Esophagus squamous epithelium (tissue), 5 donors: ENCODE measurements at regions not wholly inside any gene's neighbourhood (a gene's known extent, or its start where the extent isn't known, plus 50 kb on each side); places are given as distances from the start of the nearest gene placed in this dataset.

Source experiments
- DNase-seq: peaks from one replicate; lab custom pipeline; 2025; lab: John Stamatoyannopoulos, UW
- H3K27ac ChIP-seq, 4 donors: fragments of 200-600 bp; sonication (generic); one replicate each; pipeline ENCODE4 v1.5.1; 2016 to 2019; ENCODE audit warnings: mild to moderate bottlenecking in 1 of 4
- H3K27me3 ChIP-seq, 4 donors: fragments of 200-600 bp; sonication (generic); 1 replicate in 3 of 4; 2 replicates in 1 of 4; pipeline versions ENCODE4 v1.5.1 to v1.6.0; 2017 to 2021; ENCODE audit warnings: antibody characterized with exemption in 1 of 4
- H3K36me3 ChIP-seq, 3 donors: fragments of 200-600 bp; sonication (generic); one replicate each; pipeline ENCODE4 v1.5.1; 2016 to 2019
- H3K4me1 ChIP-seq, 3 donors: fragments of 200-600 bp; sonication (generic); one replicate each; pipeline ENCODE4 v1.5.1; 2017 to 2019
- H3K4me3 ChIP-seq, 4 donors: fragments of 200-600 bp; sonication (generic); 1 replicate in 3 of 4; 2 replicates in 1 of 4; pipeline ENCODE4 v1.5.1; 2016 to 2019; ENCODE audit warnings: mild to moderate bottlenecking in 2 of 4, moderate library complexity in 1 of 4
- H3K9me3 ChIP-seq, 3 donors: fragments of 200-600 bp; sonication (generic); one replicate each; pipeline ENCODE4 v1.5.1; 2016 to 2019
- CTCF ChIP-seq, 6 experiments: fragments of 450-650 bp in 4 of 6; fragments of 200-600 bp in 2 of 6; sonication (generic) in 2 of 6; IDR thresholded peaks; one replicate each; pipeline ENCODE4 v1.5.1; 2016 to 2019; ENCODE audit warnings: antibody characterized with exemption in 6 of 6, mild to moderate bottlenecking in 4 of 6, moderate library complexity in 4 of 6
- POLR2A ChIP-seq, 4 donors: fragments of 450-650 bp; IDR thresholded peaks; one replicate each; pipeline ENCODE4 v1.6.1; 2017; ENCODE audit warnings: antibody characterized with exemption in 4 of 4, mild to moderate bottlenecking in 4 of 4, moderate library complexity in 3 of 4
- WGBS, 2 donors: methylation state at CpG; one replicate each; pipeline ENCODE4 v1.1.5; 2018; 5-methylcytosine and 5-hydroxymethylcytosine counted together
- intact Hi-C: fragments of 100-400 bp; cut with DNase I; formaldehyde crosslinking; loops from one replicate; pipeline ENCODE4 v1.15.0; 2022
- donor health status: DM: yes; HTN: yes; CAD: no.

- no peaks in the 10 kb centered on the region for H3K4me1 ChIP-seq
- H3K27ac ChIP-seq, result no peak overlapping the region
- H3K36me3 ChIP-seq, result no peaks in the 10 kb centered on the region
- no peaks in the 10 kb centered on the region for H3K9me3 ChIP-seq
- H3K4me3 ChIP-seq, result no peak overlapping the region
- WGBS, 2 donors, result 17 to 22% methylated on average over 4 of the region's 4 CpGs
- TF ChIP-seq CTCF (IDR thresholded peaks at IDR 0.05), result no peak
- no peak for TF ChIP-seq POLR2A (IDR thresholded peaks at IDR 0.05)
- H3K27me3 ChIP-seq, result peaks cover 0 to 4% (median 0%) of the 10 kb centered on the region in 4 donors
- no peak for DNase-seq
- intact Hi-C loops, result no loop called here
These were observed 367.8 kb upstream of the HS6ST1 start for GRCh38 chr2:128686497-128686859.

DNA sequence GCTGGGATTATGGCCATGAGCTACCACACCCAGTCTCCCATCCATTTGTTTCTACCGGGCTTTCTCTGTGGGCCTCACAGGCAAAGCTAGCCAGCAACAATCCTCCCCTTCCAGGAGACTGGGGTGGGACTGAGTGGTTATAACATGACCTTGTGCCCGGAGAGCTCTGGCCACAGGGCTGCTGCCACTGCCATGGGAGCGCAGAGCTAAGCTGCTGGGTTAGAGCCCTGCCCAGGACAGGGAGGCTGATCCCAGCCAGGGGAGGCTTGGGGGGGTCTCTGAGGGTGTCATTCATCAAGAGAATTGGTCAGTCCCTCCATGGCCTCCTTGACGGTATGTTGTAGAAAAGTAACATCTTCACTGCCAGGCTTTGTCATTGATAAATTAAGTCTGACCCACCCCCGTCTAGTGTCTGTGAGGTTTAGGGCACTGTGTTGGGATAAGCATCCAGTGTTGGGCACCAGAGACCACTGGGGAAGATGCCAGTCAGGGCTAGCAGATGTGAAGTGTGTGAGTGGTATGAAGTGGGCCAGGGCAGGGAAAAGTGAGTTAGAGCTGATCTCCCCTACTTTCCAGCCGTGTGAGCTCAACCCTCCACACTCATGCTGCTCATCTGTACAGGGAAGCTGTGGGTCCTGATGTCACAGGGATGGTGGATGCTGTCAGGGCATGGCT is 368.4 kb upstream of the HS6ST1 start:
- 75 to 77% methylated on average over 3 to 4 of the region's 6 CpGs for WGBS, 2 donors
- TF ChIP-seq CTCF (IDR thresholded peaks at IDR 0.05) (no peak), POLR2A (IDR thresholded peaks at IDR 0.05) (no peak)

DNA sequence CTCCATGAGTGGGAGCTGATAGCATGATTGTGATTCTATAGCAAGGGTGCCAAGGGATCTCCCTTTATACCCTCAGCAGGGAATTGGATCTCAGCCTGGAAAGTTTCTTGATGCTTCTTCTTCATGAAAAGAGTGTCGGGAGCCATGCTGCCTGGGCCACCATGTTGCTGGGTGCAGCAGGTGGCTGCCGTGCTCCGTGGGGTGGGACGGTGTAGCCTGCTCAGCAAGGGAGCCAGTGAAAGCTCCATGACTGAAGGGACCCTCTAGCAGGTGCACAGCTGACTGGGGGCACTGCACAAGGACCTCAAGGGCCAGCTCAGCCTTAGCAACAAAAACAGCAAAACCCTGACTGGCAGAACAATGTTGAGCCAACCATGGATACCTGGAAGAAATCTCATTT is 368.9 kb upstream of the HS6ST1 start:
- Histone ChIP-seq H3K27ac (no peak overlapping the region), H3K27me3 (peaks cover 0 to 4% (median 0%) of the 10 kb centered on the region in 4 donors), H3K4me3 (no peak overlapping the region), H3K9me3 (no peaks in the 10 kb centered on the region), H3K36me3 (no peaks in the 10 kb centered on the region), H3K4me1 (no peaks in the 10 kb centered on the region)
- no peak for DNase-seq
- WGBS, 2 donors, result 0 to 93% methylated on average over 1 to 2 of the region's 4 CpGs
- intact Hi-C loops, result no loop called here
- TF ChIP-seq POLR2A (IDR thresholded peaks at IDR 0.05) (no peak), CTCF (IDR thresholded peaks at IDR 0.05) (no peak)

More for the DNA sequence above, 368.4 kb upstream of the HS6ST1 start:
- no peak for DNase-seq
- H3K9me3 ChIP-seq, result no peaks in the 10 kb centered on the region
- H3K27ac ChIP-seq, result no peak overlapping the region
- H3K4me1 ChIP-seq, result no peaks in the 10 kb centered on the region
- H3K27me3 ChIP-seq, result peaks cover 0 to 4% (median 0%) of the 10 kb centered on the region in 4 donors
- no peaks in the 10 kb centered on the region for H3K36me3 ChIP-seq
- H3K4me3 ChIP-seq, result no peak overlapping the region
- intact Hi-C loops, result no loop called here

- Histone ChIP-seq H3K36me3 (no peaks in the 10 kb centered on the region), H3K27me3 (peaks cover 0 to 4% (median 0%) of the 10 kb centered on the region in 4 donors), H3K27ac (no peak overlapping the region), H3K4me1 (no peaks in the 10 kb centered on the region), H3K9me3 (no peaks in the 10 kb centered on the region), H3K4me3 (no peak overlapping the region)
- DNase-seq, result no peak
- 82 to 93% methylated on average over 7 to 14 of the region's 14 CpGs for WGBS, 2 donors
- intact Hi-C loops, result no loop called here
- TF ChIP-seq POLR2A (IDR thresholded peaks at IDR 0.05), result no peak
- no peak for TF ChIP-seq CTCF (IDR thresholded peaks at IDR 0.05)
These were observed 371.3 kb upstream of the HS6ST1 start for GRCh38 chr2:128689971-128690370.

DNA sequence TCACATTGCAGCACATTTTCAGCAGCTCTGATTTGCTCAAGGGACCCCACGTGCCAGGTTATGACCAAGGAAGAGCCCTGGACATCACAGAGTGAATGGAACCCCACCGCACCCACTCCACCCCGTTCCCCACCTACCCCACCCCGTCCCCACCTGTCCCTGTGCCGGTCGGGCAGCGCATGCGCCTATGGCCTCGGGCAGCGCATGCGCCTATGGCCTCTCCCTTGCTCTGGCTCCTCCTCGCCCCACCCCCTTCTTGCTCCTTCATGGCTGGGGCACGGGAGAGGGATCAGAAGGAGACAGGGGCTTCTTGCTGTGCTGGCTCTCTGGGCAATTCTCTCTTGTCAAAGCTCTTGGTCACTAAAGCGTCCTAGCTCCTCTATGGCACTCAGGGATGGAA is 371.8 kb upstream of the HS6ST1 start:
- no peaks in the 10 kb centered on the region for H3K4me1 ChIP-seq
- H3K4me3 ChIP-seq, result no peak overlapping the region
- WGBS, 2 donors, result 80% methylated on average over 1 of the region's 14 CpGs; no CpG with 5 or more reads in 1 of the 2 donors
- intact Hi-C loops, result no loop called here
- H3K27ac ChIP-seq, result no peak overlapping the region
- no peaks in the 10 kb centered on the region for H3K9me3 ChIP-seq
- no peak for DNase-seq
- H3K36me3 ChIP-seq, result no peaks in the 10 kb centered on the region
- H3K27me3 ChIP-seq, result peaks cover 0 to 4% (median 0%) of the 10 kb centered on the region in 4 donors
- TF ChIP-seq CTCF (IDR thresholded peaks at IDR 0.05) (no peak), POLR2A (IDR thresholded peaks at IDR 0.05) (no peak)
